SK-N-SH (cell line): ENCODE measurements at regions not wholly inside any gene's neighbourhood (a gene's known extent, or its start where the extent isn't known, plus 50 kb on each side); places are given as distances from the start of the nearest gene placed in this dataset.

ENCODE experiments used
- CTCF ChIP-seq: fragments of 200-600 bp; sonication (generic); IDR thresholded peaks from 2 replicates; pipeline ENCODE4 v1.6.1; 2017; ENCODE audit warnings: antibody characterized with exemption, mild to moderate bottlenecking, moderate library complexity
- NFIC ChIP-seq: IDR thresholded peaks from 2 replicates; pipeline ENCODE4 v1.4.0; 2012; ENCODE audit warnings: borderline replicate concordance
- POLR2AphosphoS5 ChIP-seq: IDR thresholded peaks from 2 replicates; pipeline ENCODE4 v1.6.1; 2012; ENCODE audit warnings: low read depth, low read length
- REST ChIP-seq: IDR thresholded peaks from 2 replicates; pipeline ENCODE4 v1.6.1; 2012; ENCODE audit warnings: mild to moderate bottlenecking, low read depth, low read length, moderate library complexity
- TEAD4 ChIP-seq: IDR thresholded peaks from 2 replicates; pipeline ENCODE4 v1.4.0; 2012; ENCODE audit warnings: mild to moderate bottlenecking, borderline replicate concordance; ENCODE audit not compliant: insufficient read depth
- USF2 ChIP-seq: fragments of 150-350 bp; IDR thresholded peaks from 2 replicates; pipeline ENCODE4 v1.6.1; 2017; ENCODE audit warnings: antibody characterized with exemption, low read length, low read depth, borderline replicate concordance

- no peak for TF ChIP-seq TEAD4
- no peak for TF ChIP-seq CTCF
- no peak for TF ChIP-seq REST
- TF ChIP-seq NFIC = no peak
- no peak for TF ChIP-seq USF2
- no peak for TF ChIP-seq POLR2AphosphoS5
These were observed 229.3 kb upstream of the ARPP21 start for GRCh38 chr3:35409991-35410390.
